Osteocyte (in vitro differentiated cells): ENCODE measurements at regions not wholly inside any gene's neighbourhood (a gene's known extent, or its start where the extent isn't known, plus 50 kb on each side); places are given as distances from the start of the nearest gene placed in this dataset.

ENCODE experiments used
- DNase-seq: peaks from one replicate; pipeline ENCODE4 v3.0.0; 2021; ENCODE audit warnings: mixed read lengths; ENCODE audit not compliant: unreplicated experiment; ENCODE audit errors: extremely low spot score
- H3K27ac Mint-ChIP-seq: one replicate; pipeline ENCODE4 v1.8.0; 2021; ENCODE audit warnings: mild to moderate bottlenecking, mixed read lengths; ENCODE audit not compliant: unreplicated experiment
- H3K27me3 Mint-ChIP-seq: one replicate; pipeline ENCODE4 v1.8.0; 2021; ENCODE audit warnings: mixed read lengths; ENCODE audit not compliant: unreplicated experiment
- H3K36me3 Mint-ChIP-seq: one replicate; pipeline ENCODE4 v1.8.0; 2021; ENCODE audit warnings: mixed read lengths; ENCODE audit not compliant: unreplicated experiment
- H3K4me1 Mint-ChIP-seq: one replicate; pipeline ENCODE4 v1.8.0; 2021; ENCODE audit warnings: mixed read lengths; ENCODE audit not compliant: unreplicated experiment
- H3K4me3 Mint-ChIP-seq: one replicate; pipeline ENCODE4 v1.8.0; 2021; ENCODE audit warnings: mild to moderate bottlenecking, moderate library complexity, mixed read lengths; ENCODE audit not compliant: unreplicated experiment
- H3K9me3 Mint-ChIP-seq: one replicate; pipeline ENCODE4 v1.8.0; 2021; ENCODE audit warnings: mixed read lengths; ENCODE audit not compliant: unreplicated experiment
- CTCF ChIP-seq: fragments of 200-600 bp; sonication (generic); IDR thresholded peaks from 2 replicates; pipeline ENCODE4 v1.5.0; 2021; ENCODE audit warnings: antibody characterized with exemption, mild to moderate bottlenecking, moderate library complexity

- Mint-ChIP-seq H3K36me3 (peaks cover 8% of the 10 kb centered on the region), H3K4me1 (no peaks in the 10 kb centered on the region), H3K4me3 (no peak overlapping the region), H3K27ac (no peak overlapping the region), H3K27me3 (no peaks in the 10 kb centered on the region), H3K9me3 (peaks cover 16% of the 10 kb centered on the region)
- DNase-seq, result no peak
- no peak for TF ChIP-seq CTCF
These were observed 58.1 kb upstream of the CCDC190 start for GRCh38 chr1:162919034-162919433.

GRCh38 chr1:162918151-162918754 lies 57.3 kb upstream of the CCDC190 start:
- H3K27ac Mint-ChIP-seq, result no peak overlapping the region
- H3K36me3 Mint-ChIP-seq, result peaks cover 8% of the 10 kb centered on the region
- H3K9me3 Mint-ChIP-seq, result peaks cover 16% of the 10 kb centered on the region
- no peaks in the 10 kb centered on the region for H3K27me3 Mint-ChIP-seq
- no peak for DNase-seq
- no peak for TF ChIP-seq CTCF
- H3K4me1 Mint-ChIP-seq, result no peaks in the 10 kb centered on the region
- no peak overlapping the region for H3K4me3 Mint-ChIP-seq

- TF ChIP-seq CTCF, result no peak
- Mint-ChIP-seq H3K36me3 (peaks cover 16% of the 10 kb centered on the region), H3K4me1 (no peaks in the 10 kb centered on the region), H3K4me3 (no peak overlapping the region), H3K9me3 (peaks cover 22% of the 10 kb centered on the region), H3K27me3 (no peaks in the 10 kb centered on the region), H3K27ac (no peak overlapping the region)
- DNase-seq, result no peak
These were observed 56.0 kb upstream of the CCDC190 start for GRCh38 chr1:162916821-162917613.

- H3K27ac Mint-ChIP-seq, result no peak overlapping the region
- no peaks in the 10 kb centered on the region for H3K4me1 Mint-ChIP-seq
- no peak for DNase-seq
- peaks cover 17% of the 10 kb centered on the region for H3K36me3 Mint-ChIP-seq
- H3K4me3 Mint-ChIP-seq, result no peak overlapping the region
- peaks cover 24% of the 10 kb centered on the region for H3K9me3 Mint-ChIP-seq
- no peaks in the 10 kb centered on the region for H3K27me3 Mint-ChIP-seq
- no peak for TF ChIP-seq CTCF
These were observed 55.4 kb upstream of the CCDC190 start for GRCh38 chr1:162916407-162916806.

- H3K4me3 Mint-ChIP-seq, result no peak overlapping the region
- H3K4me1 Mint-ChIP-seq, result peaks cover 7% of the 10 kb centered on the region
- no peaks in the 10 kb centered on the region for H3K27me3 Mint-ChIP-seq
These were observed 53.6 kb upstream of the CCDC190 start for GRCh38 chr1:162914601-162915000.

More at GRCh38 chr1:162914601-162915000, 53.6 kb upstream of the CCDC190 start:
- Mint-ChIP-seq H3K27ac (no peak overlapping the region), H3K36me3 (peaks cover 19% of the 10 kb centered on the region), H3K9me3 (peaks cover 29% of the 10 kb centered on the region)
- no peak for DNase-seq
- TF ChIP-seq CTCF, result no peak
